Progenitor cell of endocrine pancreas (in vitro differentiated cells): ENCODE measurements at regions not wholly inside any gene's neighbourhood (a gene's known extent, or its start where the extent isn't known, plus 50 kb on each side); places are given as distances from the start of the nearest gene placed in this dataset.

ENCODE experiments used
- DNase-seq: peaks from one replicate; pipeline ENCODE4 v3.0.0; 2021; ENCODE audit warnings: low spot score; ENCODE audit not compliant: unreplicated experiment
- H3K27ac Mint-ChIP-seq: 2 replicates; pipeline ENCODE4 v1.8.0; 2021; ENCODE audit warnings: mild to moderate bottlenecking, moderate library complexity, mixed read lengths
- H3K27me3 Mint-ChIP-seq: 2 replicates; pipeline ENCODE4 v1.8.0; 2021; ENCODE audit warnings: mixed read lengths
- H3K36me3 Mint-ChIP-seq: 2 replicates; pipeline ENCODE4 v1.8.0; 2022; ENCODE audit warnings: mixed read lengths; ENCODE audit not compliant: insufficient read depth
- H3K4me1 Mint-ChIP-seq: 2 replicates; pipeline ENCODE4 v1.8.0; 2021; ENCODE audit warnings: low read depth, mixed read lengths
- H3K4me3 Mint-ChIP-seq: 2 replicates; pipeline ENCODE4 v1.8.0; 2021; ENCODE audit warnings: low read depth, mild to moderate bottlenecking, moderate library complexity, mixed read lengths
- H3K9me3 Mint-ChIP-seq: 2 replicates; pipeline ENCODE4 v1.8.0; 2021; ENCODE audit warnings: low read depth, mixed read lengths
- TF ChIP-seq, protein P1 (sequence below): fragments of 200-600 bp; sonication (generic); IDR thresholded peaks from one replicate; pipeline ENCODE4 v1.5.0; 2021; ENCODE audit warnings: antibody characterized with exemption, mild to moderate bottlenecking; ENCODE audit not compliant: unreplicated experiment

DNA sequence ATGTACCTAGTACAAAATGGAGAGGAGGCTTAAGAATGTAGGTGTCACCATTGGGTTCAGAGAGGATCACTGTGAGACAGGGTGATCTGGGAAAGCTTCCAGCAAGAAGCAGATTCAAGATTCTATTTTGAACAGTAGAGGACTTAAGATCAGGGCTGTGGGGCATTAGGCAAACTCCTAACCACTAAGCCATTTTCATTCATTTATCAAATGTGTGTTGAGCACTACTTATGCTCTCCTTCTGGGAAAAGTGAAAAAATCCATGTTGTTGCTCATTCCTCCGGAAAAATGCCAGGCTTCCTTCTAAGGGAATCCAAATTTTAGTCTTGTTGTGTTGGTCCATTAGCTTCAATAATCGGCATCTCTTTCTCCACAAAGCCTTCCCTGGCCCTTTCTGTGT, 163.4 kb downstream of the NUAK1 start:
- H3K36me3 Mint-ChIP-seq = no peaks in the 10 kb centered on the region

DNA sequence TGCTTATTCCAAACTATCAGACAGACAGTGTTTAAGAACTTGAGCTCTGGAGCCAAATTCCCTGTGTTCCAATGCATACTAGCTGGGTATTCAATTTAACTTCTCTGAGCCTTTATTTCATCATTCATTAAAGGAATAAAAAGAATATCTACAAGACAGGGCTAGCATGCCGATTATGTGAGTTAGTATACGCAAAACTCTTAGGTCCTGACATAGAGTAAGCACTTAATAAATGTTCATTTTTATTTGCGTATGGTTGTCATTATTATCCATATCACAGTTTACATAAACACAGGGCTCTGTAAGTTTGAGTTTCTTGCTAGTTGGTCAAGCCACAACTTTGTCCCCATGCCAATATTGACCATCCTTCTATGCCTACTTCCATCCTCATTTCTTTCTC, 161.5 kb downstream of the NUAK1 start:
- Mint-ChIP-seq H3K9me3 (no peaks in the 10 kb centered on the region), H3K4me1 (no peaks in the 10 kb centered on the region), H3K36me3 (no peaks in the 10 kb centered on the region), H3K27me3 (peaks cover 4% of the 10 kb centered on the region), H3K4me3 (no peak overlapping the region), H3K27ac (no peak overlapping the region)
- TF ChIP-seq, protein P1, sequence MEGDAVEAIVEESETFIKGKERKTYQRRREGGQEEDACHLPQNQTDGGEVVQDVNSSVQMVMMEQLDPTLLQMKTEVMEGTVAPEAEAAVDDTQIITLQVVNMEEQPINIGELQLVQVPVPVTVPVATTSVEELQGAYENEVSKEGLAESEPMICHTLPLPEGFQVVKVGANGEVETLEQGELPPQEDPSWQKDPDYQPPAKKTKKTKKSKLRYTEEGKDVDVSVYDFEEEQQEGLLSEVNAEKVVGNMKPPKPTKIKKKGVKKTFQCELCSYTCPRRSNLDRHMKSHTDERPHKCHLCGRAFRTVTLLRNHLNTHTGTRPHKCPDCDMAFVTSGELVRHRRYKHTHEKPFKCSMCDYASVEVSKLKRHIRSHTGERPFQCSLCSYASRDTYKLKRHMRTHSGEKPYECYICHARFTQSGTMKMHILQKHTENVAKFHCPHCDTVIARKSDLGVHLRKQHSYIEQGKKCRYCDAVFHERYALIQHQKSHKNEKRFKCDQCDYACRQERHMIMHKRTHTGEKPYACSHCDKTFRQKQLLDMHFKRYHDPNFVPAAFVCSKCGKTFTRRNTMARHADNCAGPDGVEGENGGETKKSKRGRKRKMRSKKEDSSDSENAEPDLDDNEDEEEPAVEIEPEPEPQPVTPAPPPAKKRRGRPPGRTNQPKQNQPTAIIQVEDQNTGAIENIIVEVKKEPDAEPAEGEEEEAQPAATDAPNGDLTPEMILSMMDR = no peak
- DNase-seq = no peak

More for the DNA sequence above, 163.4 kb downstream of the NUAK1 start:
- DNase-seq = no peak
- Mint-ChIP-seq H3K4me1 (no peaks in the 10 kb centered on the region), H3K27me3 (peaks cover 7% of the 10 kb centered on the region), H3K4me3 (no peak overlapping the region), H3K27ac (no peak overlapping the region), H3K9me3 (no peaks in the 10 kb centered on the region)
- TF ChIP-seq, protein P1 = no peak

DNA sequence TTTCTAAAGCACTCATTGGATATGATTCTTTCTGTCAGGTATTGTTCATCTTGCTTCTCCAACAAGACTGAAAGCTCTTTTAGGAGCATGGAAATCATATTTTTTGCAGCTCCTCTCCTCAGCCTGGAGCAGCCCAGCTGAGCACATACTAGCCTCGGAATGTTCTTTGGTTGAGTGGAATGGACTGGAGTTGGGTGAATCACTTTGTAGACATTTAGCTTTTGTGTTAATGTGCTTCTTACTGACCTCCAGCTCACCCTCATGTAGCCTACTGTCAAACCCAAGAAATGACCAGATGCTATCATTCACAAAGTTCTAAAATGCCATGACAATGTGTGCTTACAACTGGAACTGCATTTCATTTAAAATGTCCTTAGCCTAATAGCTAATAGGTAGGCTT, 161.1 kb downstream of the NUAK1 start:
- Mint-ChIP-seq H3K36me3 (no peaks in the 10 kb centered on the region), H3K27ac (no peak overlapping the region), H3K9me3 (no peaks in the 10 kb centered on the region), H3K4me3 (no peak overlapping the region), H3K27me3 (peaks cover 7% of the 10 kb centered on the region), H3K4me1 (no peaks in the 10 kb centered on the region)
- TF ChIP-seq, protein P1 = no peak
- no peak for DNase-seq

DNA sequence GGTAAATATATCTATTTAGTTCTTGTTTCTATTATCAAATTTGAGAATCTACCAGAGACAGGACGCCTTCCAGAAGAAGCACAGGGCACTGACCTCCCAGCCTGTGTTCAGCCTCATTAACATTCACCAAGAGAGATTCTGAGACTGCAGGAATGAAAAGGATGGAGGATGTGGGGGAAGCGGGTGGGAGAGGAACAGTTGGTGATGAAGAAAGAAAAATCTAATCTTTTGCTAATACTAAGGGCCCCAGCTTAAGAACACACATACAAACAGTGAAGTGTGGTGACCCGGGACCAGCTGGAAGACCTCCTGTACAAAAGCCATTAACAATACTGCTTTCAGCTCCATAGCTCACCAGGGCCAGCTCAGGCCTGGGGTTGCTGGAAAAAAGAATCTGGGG, 160.5 kb downstream of the NUAK1 start:
- H3K27ac Mint-ChIP-seq = no peak overlapping the region
- peaks cover 9% of the 10 kb centered on the region for H3K27me3 Mint-ChIP-seq
- H3K4me1 Mint-ChIP-seq = no peaks in the 10 kb centered on the region
- H3K36me3 Mint-ChIP-seq = no peaks in the 10 kb centered on the region
- no peak overlapping the region for H3K4me3 Mint-ChIP-seq
- DNase-seq = no peak
- TF ChIP-seq, protein P1 = no peak
- no peaks in the 10 kb centered on the region for H3K9me3 Mint-ChIP-seq

DNA sequence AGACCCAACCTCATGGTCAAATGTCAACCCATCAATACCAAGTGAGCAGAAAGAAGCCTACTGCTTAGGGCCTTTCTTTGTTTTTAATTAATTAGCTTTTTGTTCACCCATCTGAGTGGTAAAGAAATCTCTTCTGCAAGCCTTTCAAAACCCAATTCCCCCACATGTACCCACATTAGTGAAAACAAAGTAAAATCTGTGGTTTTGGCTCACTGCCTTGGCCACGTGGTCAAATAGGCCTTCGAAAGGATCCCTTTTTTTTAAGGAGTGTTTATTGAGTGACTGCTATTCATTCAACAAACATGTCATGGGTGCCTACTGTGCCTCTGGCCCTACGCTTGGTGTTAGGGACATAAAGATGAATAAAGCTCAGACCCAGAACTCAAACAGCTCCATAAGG, 160.1 kb downstream of the NUAK1 start:
- TF ChIP-seq, protein P1 = no peak
- no peak overlapping the region for H3K27ac Mint-ChIP-seq
- no peaks in the 10 kb centered on the region for H3K36me3 Mint-ChIP-seq
- peaks cover 12% of the 10 kb centered on the region for H3K27me3 Mint-ChIP-seq
- no peaks in the 10 kb centered on the region for H3K4me1 Mint-ChIP-seq
- H3K9me3 Mint-ChIP-seq = no peaks in the 10 kb centered on the region
- no peak overlapping the region for H3K4me3 Mint-ChIP-seq
- no peak for DNase-seq
